ENCODE measurements at regions not wholly inside any gene's neighbourhood (a gene's known extent, or its start where the extent isn't known, plus 50 kb on each side); places are given as distances from the start of the nearest gene placed in this dataset.

DNA sequence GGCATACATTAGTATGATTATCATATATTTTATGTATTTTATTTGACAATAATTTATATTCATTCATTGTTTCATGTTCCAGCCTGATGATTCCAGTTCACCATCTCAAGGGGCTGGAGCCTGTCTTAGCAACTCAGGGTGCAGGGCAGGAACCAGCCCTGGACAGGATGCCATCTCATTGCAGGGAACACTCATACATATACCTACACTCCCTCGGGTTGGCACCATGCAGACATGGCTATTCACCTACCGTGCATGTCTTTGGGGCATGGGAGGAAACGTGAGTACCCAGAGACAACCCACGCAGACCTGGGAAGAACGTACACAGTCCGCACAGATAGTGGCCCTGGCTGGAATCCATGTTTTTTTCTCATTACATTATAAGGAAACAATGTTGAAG is 151.0 kb upstream of the ZNF536 start:
- H3K27ac ChIP-seq (ENCODE audit: low read depth, low read length) = no peak overlapping the region
- no peaks in the 10 kb centered on the region for H4K20me1 ChIP-seq (ENCODE audit: insufficient read depth, low read length)
- DNase-seq (ENCODE audit: insufficient read length, low spot score, missing footprints) = no peak
- H3K4me3 ChIP-seq (ENCODE audit: insufficient read depth, low read length) = no peak overlapping the region
- TF ChIP-seq, protein P1, sequence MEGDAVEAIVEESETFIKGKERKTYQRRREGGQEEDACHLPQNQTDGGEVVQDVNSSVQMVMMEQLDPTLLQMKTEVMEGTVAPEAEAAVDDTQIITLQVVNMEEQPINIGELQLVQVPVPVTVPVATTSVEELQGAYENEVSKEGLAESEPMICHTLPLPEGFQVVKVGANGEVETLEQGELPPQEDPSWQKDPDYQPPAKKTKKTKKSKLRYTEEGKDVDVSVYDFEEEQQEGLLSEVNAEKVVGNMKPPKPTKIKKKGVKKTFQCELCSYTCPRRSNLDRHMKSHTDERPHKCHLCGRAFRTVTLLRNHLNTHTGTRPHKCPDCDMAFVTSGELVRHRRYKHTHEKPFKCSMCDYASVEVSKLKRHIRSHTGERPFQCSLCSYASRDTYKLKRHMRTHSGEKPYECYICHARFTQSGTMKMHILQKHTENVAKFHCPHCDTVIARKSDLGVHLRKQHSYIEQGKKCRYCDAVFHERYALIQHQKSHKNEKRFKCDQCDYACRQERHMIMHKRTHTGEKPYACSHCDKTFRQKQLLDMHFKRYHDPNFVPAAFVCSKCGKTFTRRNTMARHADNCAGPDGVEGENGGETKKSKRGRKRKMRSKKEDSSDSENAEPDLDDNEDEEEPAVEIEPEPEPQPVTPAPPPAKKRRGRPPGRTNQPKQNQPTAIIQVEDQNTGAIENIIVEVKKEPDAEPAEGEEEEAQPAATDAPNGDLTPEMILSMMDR (IDR thresholded peaks at IDR 0.05; ENCODE audit: extremely low read depth, low read depth, low read length) = no peak
- H3K4me1 ChIP-seq (ENCODE audit: insufficient read depth, low read length) = no peaks in the 10 kb centered on the region
- no peaks in the 10 kb centered on the region for H3K9me3 ChIP-seq (ENCODE audit: low read depth, low read length)
- no peak overlapping the region for H2AFZ ChIP-seq (ENCODE audit: low read length)
- no peak overlapping the region for H3K4me2 ChIP-seq (ENCODE audit: insufficient read depth, low read length)
- H3K27me3 ChIP-seq (ENCODE audit: insufficient read depth, low read length) = peaks cover 23% of the 10 kb centered on the region
- no peaks in the 10 kb centered on the region for H3K79me2 ChIP-seq (ENCODE audit: insufficient read depth, low read length)
- H3K36me3 ChIP-seq (ENCODE audit: insufficient read depth, low read length) = no peaks in the 10 kb centered on the region

DNA sequence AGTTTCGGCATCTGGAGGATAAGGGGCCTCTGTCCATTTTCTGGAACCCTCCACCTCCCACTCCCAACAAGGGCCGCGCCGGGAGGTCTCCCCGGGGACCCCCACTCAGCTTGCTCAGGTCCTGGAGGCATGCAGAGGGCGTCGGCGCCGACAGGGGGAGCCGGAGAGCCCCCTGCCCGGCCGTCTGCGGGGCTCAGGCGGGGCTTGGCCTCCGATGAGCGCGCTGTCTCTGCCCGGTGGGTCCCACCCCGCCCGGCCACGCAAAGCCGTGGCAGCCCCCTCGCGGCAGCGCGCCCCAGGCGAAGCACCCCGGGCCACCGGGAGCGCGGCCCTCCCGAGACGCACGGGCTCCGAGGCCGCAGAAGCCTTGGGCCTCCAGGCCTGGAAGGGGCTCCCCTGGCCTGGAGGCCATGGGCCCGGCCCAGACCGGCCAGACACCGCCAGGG is 149.7 kb upstream of the ZNF536 start:
- TF ChIP-seq, protein P1 (IDR thresholded peaks at IDR 0.05; ENCODE audit: extremely low read depth, low read depth, low read length) = no peak
- no peak overlapping the region for H3K27ac ChIP-seq (ENCODE audit: low read depth, low read length)
- DNase-seq (ENCODE audit: insufficient read length, low spot score, missing footprints) = no peak
- H2AFZ ChIP-seq (ENCODE audit: low read length) = no peak overlapping the region
- no peaks in the 10 kb centered on the region for H3K79me2 ChIP-seq (ENCODE audit: insufficient read depth, low read length)
- no peaks in the 10 kb centered on the region for H3K9me3 ChIP-seq (ENCODE audit: low read depth, low read length)
- no peak overlapping the region for H3K4me2 ChIP-seq (ENCODE audit: insufficient read depth, low read length)
- no peak overlapping the region for H3K4me3 ChIP-seq (ENCODE audit: insufficient read depth, low read length)
- H4K20me1 ChIP-seq (ENCODE audit: insufficient read depth, low read length) = no peaks in the 10 kb centered on the region
- peaks cover 2% of the 10 kb centered on the region for H3K4me1 ChIP-seq (ENCODE audit: insufficient read depth, low read length)
- peaks cover 34% of the 10 kb centered on the region for H3K27me3 ChIP-seq (ENCODE audit: insufficient read depth, low read length)
- no peaks in the 10 kb centered on the region for H3K36me3 ChIP-seq (ENCODE audit: insufficient read depth, low read length)

DNA sequence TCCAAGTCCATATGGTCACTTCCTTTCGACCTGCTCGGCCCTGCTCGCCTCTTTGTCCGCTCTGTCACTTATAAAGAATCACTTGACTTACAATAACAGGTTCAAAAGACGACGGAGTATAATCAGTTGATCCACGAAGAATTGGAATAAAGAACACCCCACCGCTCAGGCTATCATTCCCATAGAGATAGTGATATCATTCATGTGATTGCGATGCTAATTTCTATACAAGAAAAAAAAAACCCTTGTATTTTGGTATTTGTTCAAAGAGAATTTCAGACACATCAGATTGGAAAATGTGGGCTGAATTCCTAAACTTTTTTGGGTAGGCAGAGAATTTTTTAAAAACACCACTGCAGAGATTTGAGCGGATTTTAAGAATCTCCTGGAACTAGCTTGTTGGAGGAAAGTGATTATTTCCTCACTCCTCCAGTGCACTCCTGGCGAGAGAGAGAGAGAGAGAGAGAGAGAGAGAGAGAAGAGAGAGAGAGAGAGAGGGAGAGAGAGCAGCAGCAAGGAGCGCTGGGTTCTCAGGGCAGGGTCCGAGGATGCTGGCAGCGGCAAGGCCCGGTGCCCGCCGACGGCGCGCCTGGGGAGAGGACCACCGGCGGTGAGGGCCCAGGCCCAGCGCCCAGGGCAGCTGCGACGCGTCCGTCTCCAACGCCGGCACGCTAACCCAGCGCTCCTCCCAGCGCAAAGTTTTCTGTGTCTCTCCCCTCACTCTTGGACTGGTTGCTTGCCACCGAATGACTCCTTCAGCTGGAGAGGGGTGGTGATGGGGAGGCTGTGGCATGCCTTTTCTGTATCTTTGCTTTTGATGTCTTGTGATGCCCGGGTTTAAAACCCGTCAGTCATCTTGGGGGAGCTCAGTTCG is 149.0 kb upstream of the ZNF536 start:
- no peak overlapping the region for H3K4me2 ChIP-seq (ENCODE audit: insufficient read depth, low read length)
- no peaks in the 10 kb centered on the region for H3K9me3 ChIP-seq (ENCODE audit: low read depth, low read length)
- DNase-seq (ENCODE audit: insufficient read length, low spot score, missing footprints) = peak; percentile 85
- H3K79me2 ChIP-seq (ENCODE audit: insufficient read depth, low read length) = no peaks in the 10 kb centered on the region
- no peak overlapping the region for H3K4me3 ChIP-seq (ENCODE audit: insufficient read depth, low read length)
- no peak overlapping the region for H2AFZ ChIP-seq (ENCODE audit: low read length)
- no peaks in the 10 kb centered on the region for H3K36me3 ChIP-seq (ENCODE audit: insufficient read depth, low read length)
- no peak overlapping the region for H3K27ac ChIP-seq (ENCODE audit: low read depth, low read length)
- no peaks in the 10 kb centered on the region for H4K20me1 ChIP-seq (ENCODE audit: insufficient read depth, low read length)
- H3K4me1 ChIP-seq (ENCODE audit: insufficient read depth, low read length) = peaks cover 2% of the 10 kb centered on the region
- TF ChIP-seq, protein P1 (IDR thresholded peaks at IDR 0.05; ENCODE audit: extremely low read depth, low read depth, low read length) = no peak
- peaks cover 36% of the 10 kb centered on the region for H3K27me3 ChIP-seq (ENCODE audit: insufficient read depth, low read length)

DNA sequence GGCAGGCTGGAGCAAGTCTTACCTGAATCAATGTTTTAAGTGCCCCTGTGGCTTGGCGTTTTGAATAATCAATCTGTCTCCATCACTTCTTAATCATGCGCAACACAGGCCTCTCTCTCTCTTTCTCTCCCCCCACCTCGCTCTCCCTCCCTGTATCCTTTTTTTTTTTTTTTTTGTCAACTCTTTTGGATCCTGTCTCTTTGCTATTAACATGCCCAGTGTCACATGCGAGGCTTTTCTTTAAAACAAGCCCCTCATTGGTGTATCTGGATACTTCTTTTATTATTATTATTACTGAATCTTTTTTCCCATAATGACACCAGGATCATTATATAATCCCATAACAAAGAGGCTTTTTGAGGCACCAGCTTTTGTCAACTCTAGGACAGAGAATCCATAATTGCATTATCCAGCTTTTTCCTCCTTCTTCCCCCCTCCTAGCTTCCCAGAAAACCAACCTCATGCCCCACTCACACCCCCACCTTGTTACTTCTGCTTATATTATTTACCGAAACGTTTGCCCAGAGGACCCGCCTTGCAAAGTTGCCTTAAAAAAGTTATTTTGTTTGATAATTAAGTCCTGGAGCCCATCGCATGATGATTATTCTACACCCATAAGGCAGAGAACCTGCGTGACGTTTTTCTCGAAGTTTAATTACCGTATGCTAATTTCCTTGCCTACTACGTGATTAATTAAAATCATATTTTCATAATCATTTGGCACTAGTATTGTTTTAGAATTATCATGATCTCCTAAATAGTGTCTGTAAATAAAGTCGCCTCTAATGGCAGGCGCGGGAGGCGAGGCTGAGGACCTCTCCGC is 148.1 kb upstream of the ZNF536 start:
- no peak overlapping the region for H3K4me2 ChIP-seq (ENCODE audit: insufficient read depth, low read length)

More for the DNA sequence above, 148.1 kb upstream of the ZNF536 start:
- Histone ChIP-seq H4K20me1 (ENCODE audit: insufficient read depth, low read length) (no peaks in the 10 kb centered on the region), H3K4me1 (ENCODE audit: insufficient read depth, low read length) (peaks cover 2% of the 10 kb centered on the region), H3K79me2 (ENCODE audit: insufficient read depth, low read length) (no peaks in the 10 kb centered on the region), H3K27me3 (ENCODE audit: insufficient read depth, low read length) (peaks cover 43% of the 10 kb centered on the region), H3K27ac (ENCODE audit: low read depth, low read length) (no peak overlapping the region), H3K4me3 (ENCODE audit: insufficient read depth, low read length) (no peak overlapping the region), H3K9me3 (ENCODE audit: low read depth, low read length) (no peaks in the 10 kb centered on the region), H3K36me3 (ENCODE audit: insufficient read depth, low read length) (no peaks in the 10 kb centered on the region), H2AFZ (ENCODE audit: low read length) (no peak overlapping the region)
- TF ChIP-seq, protein P1 (IDR thresholded peaks at IDR 0.05; ENCODE audit: extremely low read depth, low read depth, low read length) = no peak
- DNase-seq (ENCODE audit: insufficient read length, low spot score, missing footprints) = no peak
